Cardiac muscle cell (in vitro differentiated cells and primary cell): ENCODE measurements at regions not wholly inside any gene's neighbourhood (a gene's known extent, or its start where the extent isn't known, plus 50 kb on each side); places are given as distances from the start of the nearest gene placed in this dataset.

Experiments
- DNase-seq, 2 donors: peaks; one replicate each; pipeline versions ENCODE4 v3.0.0 to v3.0.0-alpha.2; 2010 to 2017; ENCODE audit warnings: low read depth in 1 of 2, low spot score in 1 of 2
- H3K27ac ChIP-seq: fragments of 200-600 bp; sonication (generic); 2 replicates; pipeline ENCODE4 v1.5.1; 2016
- H3K27me3 ChIP-seq: fragments of 200-600 bp; sonication (generic); 2 replicates; pipeline ENCODE4 v1.6.0; 2016; ENCODE audit warnings: control low read depth
- H3K36me3 ChIP-seq: fragments of 200-600 bp; sonication (generic); 2 replicates; pipeline ENCODE4 v1.5.1; 2016; ENCODE audit warnings: control low read depth
- H3K4me1 ChIP-seq: fragments of 200-600 bp; sonication (generic); 2 replicates; pipeline ENCODE4 v1.8.1; 2017; ENCODE audit warnings: low read depth, mild to moderate bottlenecking, mixed run types
- H3K4me3 ChIP-seq: fragments of 200-600 bp; sonication (generic); 2 replicates; pipeline ENCODE4 v1.5.1; 2016; ENCODE audit warnings: mild to moderate bottlenecking
- H3K9me3 ChIP-seq: fragments of 200-600 bp; sonication (generic); 2 replicates; pipeline ENCODE4 v1.5.1; 2017; ENCODE audit warnings: low read depth, mild to moderate bottlenecking, control low read depth
- CTCF ChIP-seq: IDR thresholded peaks from 2 replicates; pipeline ENCODE4 v1.5.1; 2012; ENCODE audit warnings: low read depth, mild to moderate bottlenecking, low read length

- Histone ChIP-seq H3K4me1 (peaks cover 8% of the 10 kb centered on the region), H3K27ac (no peak overlapping the region), H3K27me3 (no peaks in the 10 kb centered on the region), H3K9me3 (no peaks in the 10 kb centered on the region), H3K36me3 (no peaks in the 10 kb centered on the region), H3K4me3 (no peak overlapping the region)
- TF ChIP-seq CTCF = no peak
- no peak for DNase-seq
Observed at GRCh38 chr6:169324656-169325459, 71.2 kb upstream of the THBS2 start.

GRCh38 chr6:169324086-169324485 is 70.4 kb upstream of the THBS2 start:
- Histone ChIP-seq H3K4me3 (no peak overlapping the region), H3K9me3 (no peaks in the 10 kb centered on the region), H3K4me1 (peaks cover 8% of the 10 kb centered on the region), H3K36me3 (no peaks in the 10 kb centered on the region), H3K27ac (no peak overlapping the region), H3K27me3 (no peaks in the 10 kb centered on the region)
- no peak for TF ChIP-seq CTCF
- DNase-seq = no peak

GRCh38 chr6:169323221-169323620 is 69.6 kb upstream of the THBS2 start:
- DNase-seq = no peak
- Histone ChIP-seq H3K36me3 (no peaks in the 10 kb centered on the region), H3K9me3 (no peaks in the 10 kb centered on the region), H3K27ac (no peak overlapping the region), H3K4me1 (peaks cover 8% of the 10 kb centered on the region), H3K4me3 (no peak overlapping the region), H3K27me3 (no peaks in the 10 kb centered on the region)
- no peak for TF ChIP-seq CTCF

- TF ChIP-seq CTCF = no peak
- no peak for DNase-seq
- Histone ChIP-seq H3K27ac (no peak overlapping the region), H3K27me3 (no peaks in the 10 kb centered on the region), H3K4me1 (peaks cover 3% of the 10 kb centered on the region), H3K4me3 (no peak overlapping the region), H3K36me3 (no peaks in the 10 kb centered on the region), H3K9me3 (no peaks in the 10 kb centered on the region)
Observed at GRCh38 chr6:169321546-169321945, 67.9 kb upstream of the THBS2 start.

GRCh38 chr6:169320013-169320412 is 66.4 kb upstream of the THBS2 start:
- no peaks in the 10 kb centered on the region for H3K9me3 ChIP-seq
- H3K27ac ChIP-seq = no peak overlapping the region
- H3K36me3 ChIP-seq = no peaks in the 10 kb centered on the region
- H3K27me3 ChIP-seq = no peaks in the 10 kb centered on the region
- no peak for DNase-seq
- H3K4me1 ChIP-seq = no peaks in the 10 kb centered on the region
- TF ChIP-seq CTCF = no peak
- no peak overlapping the region for H3K4me3 ChIP-seq
